GM19397 (cell line): ENCODE measurements at regions not wholly inside any gene's neighbourhood (a gene's known extent, or its start where the extent isn't known, plus 50 kb on each side); places are given as distances from the start of the nearest gene placed in this dataset.

ENCODE experiments used
- ATAC-seq: cut with Tn5 transposase; IDR thresholded peaks from one replicate; pipeline ENCODE4 v1.9.1; 2021; ENCODE audit warnings: mild to moderate bottlenecking, moderate library complexity; ENCODE audit not compliant: unreplicated experiment

- no peak for ATAC-seq
These were observed 90.1 kb upstream of the FLRT2 start for GRCh38 chr14:85439696-85440328.

GRCh38 chr14:85441909-85442643 is 87.9 kb upstream of the FLRT2 start:
- no peak for ATAC-seq

- ATAC-seq, result no peak
These were observed 86.9 kb upstream of the FLRT2 start for GRCh38 chr14:85442996-85443395.

GRCh38 chr14:85444635-85445034 is 85.3 kb upstream of the FLRT2 start:
- no peak for ATAC-seq

GRCh38 chr14:85445151-85445795 is 84.7 kb upstream of the FLRT2 start:
- no peak for ATAC-seq

- ATAC-seq, result no peak
These were observed 82.1 kb upstream of the FLRT2 start for GRCh38 chr14:85447883-85448282.

GRCh38 chr14:85451421-85451820 is 78.5 kb upstream of the FLRT2 start:
- no peak for ATAC-seq

GRCh38 chr14:85453401-85454225 is 76.3 kb upstream of the FLRT2 start:
- ATAC-seq, result no peak

- no peak for ATAC-seq
These were observed 75.6 kb upstream of the FLRT2 start for GRCh38 chr14:85454226-85454813.

GRCh38 chr14:85459361-85460000 is 70.5 kb upstream of the FLRT2 start:
- ATAC-seq, result no peak

GRCh38 chr14:85461432-85462133 is 68.4 kb upstream of the FLRT2 start:
- ATAC-seq, result no peak

- ATAC-seq, result no peak
These were observed 66.4 kb upstream of the FLRT2 start for GRCh38 chr14:85463512-85463911.

GRCh38 chr14:85464135-85464895 is 65.6 kb upstream of the FLRT2 start:
- ATAC-seq, result no peak

- ATAC-seq, result no peak
These were observed 63.3 kb upstream of the FLRT2 start for GRCh38 chr14:85466678-85467077.

- ATAC-seq, result no peak
These were observed 61.1 kb upstream of the FLRT2 start for GRCh38 chr14:85468816-85469215.

GRCh38 chr14:85471156-85471555 is 58.8 kb upstream of the FLRT2 start:
- ATAC-seq, result no peak

- ATAC-seq, result no peak
These were observed 58.2 kb upstream of the FLRT2 start for GRCh38 chr14:85471744-85472143.

GRCh38 chr14:85474431-85474830 is 55.5 kb upstream of the FLRT2 start:
- ATAC-seq, result no peak

- no peak for ATAC-seq
These were observed 54.8 kb upstream of the FLRT2 start for GRCh38 chr14:85475113-85475512.
